ENCODE measurements at regions not wholly inside any gene's neighbourhood (a gene's known extent, or its start where the extent isn't known, plus 50 kb on each side); places are given as distances from the start of the nearest gene placed in this dataset.

DNA sequence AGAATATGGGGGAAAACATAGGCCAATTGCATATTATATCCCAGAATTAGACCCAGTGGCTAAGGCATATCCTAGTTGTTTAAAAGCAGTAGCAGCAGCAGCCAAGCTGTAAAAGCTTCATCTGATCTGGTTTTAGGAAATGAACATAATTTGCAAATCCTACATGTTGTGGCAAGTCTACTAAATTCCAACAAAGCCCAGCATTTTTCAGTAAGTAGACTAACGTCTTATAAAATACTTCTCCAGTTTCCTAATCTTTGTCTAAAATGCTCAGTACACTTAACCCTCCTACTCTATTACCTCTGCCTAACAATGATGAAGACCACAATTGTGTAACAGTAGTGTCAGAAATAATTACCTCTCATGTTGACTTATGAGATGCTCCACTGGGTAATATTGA is 70.9 kb upstream of the RERGL start:
- TF ChIP-seq CTCF (IDR thresholded peaks at IDR 0.05) (no peak), POLR2A (IDR thresholded peaks at IDR 0.05) (no peak)

Data from uterus (tissue), 2 donors.